ENCODE measurements at regions not wholly inside any gene's neighbourhood (a gene's known extent, or its start where the extent isn't known, plus 50 kb on each side); places are given as distances from the start of the nearest gene placed in this dataset.

DNA sequence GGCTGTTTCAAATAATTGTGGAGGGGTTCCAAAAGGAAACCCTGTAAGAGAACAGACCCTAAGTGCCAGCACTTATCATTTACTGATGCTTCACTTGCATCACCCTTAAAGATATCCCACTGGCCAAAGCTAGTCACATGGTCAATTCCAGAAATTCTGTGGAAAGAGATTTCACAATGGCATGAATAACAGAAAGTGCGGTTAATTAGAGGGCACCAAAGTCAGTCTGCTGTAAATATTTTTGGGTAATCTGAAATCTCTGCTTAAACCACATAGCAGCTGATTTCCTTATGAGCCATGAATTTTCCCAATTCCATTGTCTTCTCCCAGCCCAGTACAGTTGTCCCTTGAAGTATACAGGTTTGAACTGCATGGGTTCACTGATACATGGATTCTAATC lies 346.1 kb downstream of the SI start:
- no peaks in the 10 kb centered on the region for H3K9me3 ChIP-seq (ENCODE audit: control extremely low read depth in 1 of 3, control insufficient read depth in 2 of 3, insufficient read depth in 1 of 3, low read length in 2 of 3)
- no peaks in the 10 kb centered on the region for H3K4me1 Mint-ChIP-seq
- H3K4me2 ChIP-seq (replicated peaks; ENCODE audit: low read depth, low read length, poor library complexity, severe bottlenecking), result no peak overlapping the region
- no peak overlapping the region for H3K4me3 Mint-ChIP-seq
- H3K79me2 ChIP-seq (ENCODE audit: control insufficient read depth, insufficient read depth, low read length), result no peaks in the 10 kb centered on the region
- TF ChIP-seq, protein P1, sequence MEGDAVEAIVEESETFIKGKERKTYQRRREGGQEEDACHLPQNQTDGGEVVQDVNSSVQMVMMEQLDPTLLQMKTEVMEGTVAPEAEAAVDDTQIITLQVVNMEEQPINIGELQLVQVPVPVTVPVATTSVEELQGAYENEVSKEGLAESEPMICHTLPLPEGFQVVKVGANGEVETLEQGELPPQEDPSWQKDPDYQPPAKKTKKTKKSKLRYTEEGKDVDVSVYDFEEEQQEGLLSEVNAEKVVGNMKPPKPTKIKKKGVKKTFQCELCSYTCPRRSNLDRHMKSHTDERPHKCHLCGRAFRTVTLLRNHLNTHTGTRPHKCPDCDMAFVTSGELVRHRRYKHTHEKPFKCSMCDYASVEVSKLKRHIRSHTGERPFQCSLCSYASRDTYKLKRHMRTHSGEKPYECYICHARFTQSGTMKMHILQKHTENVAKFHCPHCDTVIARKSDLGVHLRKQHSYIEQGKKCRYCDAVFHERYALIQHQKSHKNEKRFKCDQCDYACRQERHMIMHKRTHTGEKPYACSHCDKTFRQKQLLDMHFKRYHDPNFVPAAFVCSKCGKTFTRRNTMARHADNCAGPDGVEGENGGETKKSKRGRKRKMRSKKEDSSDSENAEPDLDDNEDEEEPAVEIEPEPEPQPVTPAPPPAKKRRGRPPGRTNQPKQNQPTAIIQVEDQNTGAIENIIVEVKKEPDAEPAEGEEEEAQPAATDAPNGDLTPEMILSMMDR (IDR thresholded peaks at IDR 0.05), result no peak
- no peak for TF ChIP-seq EZH2 (IDR thresholded peaks at IDR 0.05; ENCODE audit: borderline replicate concordance, insufficient read depth, low read depth, low read length, poor library complexity, severe bottlenecking)
- no peaks in the 10 kb centered on the region for H3K4me1 ChIP-seq (ENCODE audit: control insufficient read depth in 2 of 2, insufficient read depth in 2 of 2, low read length in 2 of 2)
- no peak overlapping the region for H2AFZ ChIP-seq (ENCODE audit: insufficient read depth, low read depth, low read length, poor library complexity, severe bottlenecking)
- no peaks in the 10 kb centered on the region for H3K9me3 Mint-ChIP-seq (ENCODE audit: insufficient read depth)
- intact Hi-C loops (cut with micrococcal nuclease), result no loop called here
- H3K27ac Mint-ChIP-seq, result no peak overlapping the region
- CTCF ChIA-PET, result no interaction called here
- H4K20me1 ChIP-seq (ENCODE audit: control insufficient read depth, insufficient read depth, low read length, poor library complexity, severe bottlenecking), result no peaks in the 10 kb centered on the region
- no peak overlapping the region for H3K4me3 ChIP-seq (ENCODE audit: control extremely low read depth in 1 of 5, extremely low read depth in 1 of 5, insufficient read depth in 1 of 5, low read depth in 2 of 5, low read length in 4 of 5)
- WGBS (ENCODE audit: insufficient coverage), result no CpG with 5 or more reads among the region's 1 CpG
- no peak overlapping the region for H3K27ac ChIP-seq (ENCODE audit: low read length in 2 of 2)
- no peaks in the 10 kb centered on the region for H3K36me3 ChIP-seq (replicated peaks in 1 of 2; ENCODE audit: control extremely low read depth in 1 of 2, control insufficient read depth in 1 of 2, extremely low read depth in 1 of 2, insufficient read depth in 2 of 2, low read length in 1 of 2)
- POLR2A ChIA-PET, result no interaction called here
- ATAC-seq (ENCODE audit: low read depth) (no peak), DNase-seq (no peak)
- no peak overlapping the region for H3K9ac ChIP-seq (ENCODE audit: low read length)
- H3K27me3 ChIP-seq (replicated peaks in 1 of 4; ENCODE audit: control extremely low read depth in 1 of 4, control insufficient read depth in 3 of 4, insufficient read depth in 4 of 4, low read length in 3 of 4), result no peaks in the 10 kb centered on the region
- H3K27me3 Mint-ChIP-seq, result no peaks in the 10 kb centered on the region

DNA sequence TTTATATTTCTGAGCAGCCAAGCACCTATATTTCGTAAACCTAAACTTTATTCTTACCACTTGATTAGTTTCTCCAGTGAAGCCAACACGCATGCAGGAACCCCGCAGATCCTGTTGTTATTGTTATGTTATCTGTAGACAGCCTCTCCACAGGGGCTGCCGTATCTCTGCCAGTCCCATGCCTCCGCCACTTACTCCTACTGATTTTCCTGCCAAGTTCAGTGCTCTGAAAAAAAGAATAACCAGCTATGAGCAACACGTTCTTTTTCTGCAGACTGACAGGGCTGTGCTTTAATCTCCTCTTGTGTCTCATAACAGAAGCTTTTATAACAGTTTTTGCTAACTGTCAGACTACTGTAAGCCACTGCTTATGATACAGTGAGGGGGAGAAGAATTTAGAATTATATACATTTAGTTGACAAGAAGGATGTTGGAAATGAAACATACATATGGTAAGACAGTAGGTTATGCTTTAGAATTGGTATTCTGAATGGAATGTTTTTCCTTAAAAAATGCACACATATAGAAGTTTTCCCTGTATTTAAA lies 347.4 kb downstream of the SI start:
- H2AFZ ChIP-seq (ENCODE audit: insufficient read depth, low read depth, low read length, poor library complexity, severe bottlenecking), result no peak overlapping the region
- TF ChIP-seq EZH2 (IDR thresholded peaks at IDR 0.05; ENCODE audit: borderline replicate concordance, insufficient read depth, low read depth, low read length, poor library complexity, severe bottlenecking), result no peak
- TF ChIP-seq, protein P1 (IDR thresholded peaks at IDR 0.05), result no peak
- ChIA-PET POLR2A (no interaction called here), CTCF (no interaction called here)
- no peaks in the 10 kb centered on the region for H3K79me2 ChIP-seq (ENCODE audit: control insufficient read depth, insufficient read depth, low read length)
- H3K36me3 ChIP-seq (replicated peaks in 1 of 2; ENCODE audit: control extremely low read depth in 1 of 2, control insufficient read depth in 1 of 2, extremely low read depth in 1 of 2, insufficient read depth in 2 of 2, low read length in 1 of 2), result no peaks in the 10 kb centered on the region
- DNase-seq (no peak), ATAC-seq (ENCODE audit: low read depth) (no peak)
- peaks cover 0 to 3% (median 0%) of the 10 kb centered on the region in 3 donors for H3K9me3 ChIP-seq (ENCODE audit: control extremely low read depth in 1 of 3, control insufficient read depth in 2 of 3, insufficient read depth in 1 of 3, low read length in 2 of 3)
- H3K4me3 Mint-ChIP-seq, result no peak overlapping the region
- intact Hi-C loops (cut with micrococcal nuclease), result no loop called here
- no peaks in the 10 kb centered on the region for H3K4me1 Mint-ChIP-seq
- H3K27ac ChIP-seq (ENCODE audit: low read length in 2 of 2), result no peak overlapping the region
- H3K27me3 Mint-ChIP-seq, result no peaks in the 10 kb centered on the region
- no peaks in the 10 kb centered on the region for H3K9me3 Mint-ChIP-seq (ENCODE audit: insufficient read depth)
- H3K27ac Mint-ChIP-seq, result no peak overlapping the region
- 78% methylated on average over 4 of the region's 6 CpGs for WGBS (ENCODE audit: insufficient coverage)
- no peaks in the 10 kb centered on the region for H3K27me3 ChIP-seq (replicated peaks in 1 of 4; ENCODE audit: control extremely low read depth in 1 of 4, control insufficient read depth in 3 of 4, insufficient read depth in 4 of 4, low read length in 3 of 4)
- H3K4me1 ChIP-seq (ENCODE audit: control insufficient read depth in 2 of 2, insufficient read depth in 2 of 2, low read length in 2 of 2), result no peaks in the 10 kb centered on the region
- no peak overlapping the region for H3K4me3 ChIP-seq (ENCODE audit: control extremely low read depth in 1 of 5, extremely low read depth in 1 of 5, insufficient read depth in 1 of 5, low read depth in 2 of 5, low read length in 4 of 5)
- H3K4me2 ChIP-seq (replicated peaks; ENCODE audit: low read depth, low read length, poor library complexity, severe bottlenecking), result no peak overlapping the region
- H4K20me1 ChIP-seq (ENCODE audit: control insufficient read depth, insufficient read depth, low read length, poor library complexity, severe bottlenecking), result no peaks in the 10 kb centered on the region
- H3K9ac ChIP-seq (ENCODE audit: low read length), result no peak overlapping the region

Measured in B cell (primary cell).